HL-60 (cell line): ENCODE measurements at regions not wholly inside any gene's neighbourhood (a gene's known extent, or its start where the extent isn't known, plus 50 kb on each side); places are given as distances from the start of the nearest gene placed in this dataset.

Source experiments
- DNase-seq, 2 experiments: peaks; one replicate each; pipeline ENCODE4 v3.0.0-alpha.2; 2010 to 2020; ENCODE audit warnings: low read depth in 1 of 2, low spot score in 1 of 2
- H3K27ac ChIP-seq: fragments of 250-450 bp; sonication (Bioruptor Pico); replicated peaks from 2 replicates; pipeline ENCODE4 v1.5.1; 2020; ENCODE audit warnings: mild to moderate bottlenecking, moderate library complexity
- H3K27me3 ChIP-seq: fragments of 250-450 bp; sonication (Bioruptor Pico); 2 replicates; pipeline ENCODE4 v1.5.1; 2021; ENCODE audit warnings: mild to moderate bottlenecking, moderate library complexity; ENCODE audit not compliant: insufficient read depth, poor library complexity, severe bottlenecking
- H3K4me3 ChIP-seq: replicated peaks from 2 replicates; pipeline ENCODE4 v1.5.1; 2011; ENCODE audit warnings: mild to moderate bottlenecking, control low read depth, low read length; ENCODE audit not compliant: insufficient read depth
- GABPA ChIP-seq: IDR thresholded peaks from 2 replicates; pipeline ENCODE4 v1.6.1; 2012; ENCODE audit warnings: low read depth
- POLR2AphosphoS5 ChIP-seq: IDR thresholded peaks from 2 replicates; pipeline ENCODE4 v1.6.1; 2012; ENCODE audit warnings: low read depth
- SPI1 ChIP-seq: IDR thresholded peaks from 2 replicates; pipeline ENCODE4 v1.6.1; 2012; ENCODE audit warnings: low read depth, mild to moderate bottlenecking, borderline replicate concordance
- TF ChIP-seq, protein P1 (sequence below): IDR thresholded peaks from one replicate; pipeline ENCODE4 v1.5.1; 2011; ENCODE audit warnings: low read length, control low read depth, inconsistent platforms; ENCODE audit not compliant: insufficient read depth
- TF ChIP-seq, protein P2 (sequence below): IDR thresholded peaks from 2 replicates; pipeline ENCODE4 v1.6.1; 2012; ENCODE audit warnings: low read depth; ENCODE audit not compliant: insufficient replicate concordance

DNA sequence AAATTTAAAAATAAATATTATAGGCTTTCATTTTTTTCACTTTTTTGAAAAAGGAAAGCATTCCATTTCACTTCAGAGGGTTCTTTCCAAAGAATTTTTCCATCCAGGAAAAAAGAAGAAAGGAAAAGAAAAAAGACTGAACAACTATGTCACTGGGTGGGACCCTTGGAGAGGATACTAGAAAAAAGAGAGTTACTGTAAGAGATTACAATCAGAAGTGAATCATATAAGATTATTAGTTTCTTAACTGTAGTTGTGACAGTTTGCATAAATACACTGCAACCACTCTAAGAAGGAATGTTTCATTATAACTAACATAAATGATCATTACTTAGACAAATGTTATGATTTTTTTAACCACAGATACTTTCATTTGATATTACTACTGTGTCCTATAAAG, 87.8 kb downstream of the KLF12 start:
- DNase-seq: no peak
- no peak overlapping the region for H3K4me3 ChIP-seq
- TF ChIP-seq, protein P1, sequence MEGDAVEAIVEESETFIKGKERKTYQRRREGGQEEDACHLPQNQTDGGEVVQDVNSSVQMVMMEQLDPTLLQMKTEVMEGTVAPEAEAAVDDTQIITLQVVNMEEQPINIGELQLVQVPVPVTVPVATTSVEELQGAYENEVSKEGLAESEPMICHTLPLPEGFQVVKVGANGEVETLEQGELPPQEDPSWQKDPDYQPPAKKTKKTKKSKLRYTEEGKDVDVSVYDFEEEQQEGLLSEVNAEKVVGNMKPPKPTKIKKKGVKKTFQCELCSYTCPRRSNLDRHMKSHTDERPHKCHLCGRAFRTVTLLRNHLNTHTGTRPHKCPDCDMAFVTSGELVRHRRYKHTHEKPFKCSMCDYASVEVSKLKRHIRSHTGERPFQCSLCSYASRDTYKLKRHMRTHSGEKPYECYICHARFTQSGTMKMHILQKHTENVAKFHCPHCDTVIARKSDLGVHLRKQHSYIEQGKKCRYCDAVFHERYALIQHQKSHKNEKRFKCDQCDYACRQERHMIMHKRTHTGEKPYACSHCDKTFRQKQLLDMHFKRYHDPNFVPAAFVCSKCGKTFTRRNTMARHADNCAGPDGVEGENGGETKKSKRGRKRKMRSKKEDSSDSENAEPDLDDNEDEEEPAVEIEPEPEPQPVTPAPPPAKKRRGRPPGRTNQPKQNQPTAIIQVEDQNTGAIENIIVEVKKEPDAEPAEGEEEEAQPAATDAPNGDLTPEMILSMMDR: no peak
- TF ChIP-seq, protein P2, sequence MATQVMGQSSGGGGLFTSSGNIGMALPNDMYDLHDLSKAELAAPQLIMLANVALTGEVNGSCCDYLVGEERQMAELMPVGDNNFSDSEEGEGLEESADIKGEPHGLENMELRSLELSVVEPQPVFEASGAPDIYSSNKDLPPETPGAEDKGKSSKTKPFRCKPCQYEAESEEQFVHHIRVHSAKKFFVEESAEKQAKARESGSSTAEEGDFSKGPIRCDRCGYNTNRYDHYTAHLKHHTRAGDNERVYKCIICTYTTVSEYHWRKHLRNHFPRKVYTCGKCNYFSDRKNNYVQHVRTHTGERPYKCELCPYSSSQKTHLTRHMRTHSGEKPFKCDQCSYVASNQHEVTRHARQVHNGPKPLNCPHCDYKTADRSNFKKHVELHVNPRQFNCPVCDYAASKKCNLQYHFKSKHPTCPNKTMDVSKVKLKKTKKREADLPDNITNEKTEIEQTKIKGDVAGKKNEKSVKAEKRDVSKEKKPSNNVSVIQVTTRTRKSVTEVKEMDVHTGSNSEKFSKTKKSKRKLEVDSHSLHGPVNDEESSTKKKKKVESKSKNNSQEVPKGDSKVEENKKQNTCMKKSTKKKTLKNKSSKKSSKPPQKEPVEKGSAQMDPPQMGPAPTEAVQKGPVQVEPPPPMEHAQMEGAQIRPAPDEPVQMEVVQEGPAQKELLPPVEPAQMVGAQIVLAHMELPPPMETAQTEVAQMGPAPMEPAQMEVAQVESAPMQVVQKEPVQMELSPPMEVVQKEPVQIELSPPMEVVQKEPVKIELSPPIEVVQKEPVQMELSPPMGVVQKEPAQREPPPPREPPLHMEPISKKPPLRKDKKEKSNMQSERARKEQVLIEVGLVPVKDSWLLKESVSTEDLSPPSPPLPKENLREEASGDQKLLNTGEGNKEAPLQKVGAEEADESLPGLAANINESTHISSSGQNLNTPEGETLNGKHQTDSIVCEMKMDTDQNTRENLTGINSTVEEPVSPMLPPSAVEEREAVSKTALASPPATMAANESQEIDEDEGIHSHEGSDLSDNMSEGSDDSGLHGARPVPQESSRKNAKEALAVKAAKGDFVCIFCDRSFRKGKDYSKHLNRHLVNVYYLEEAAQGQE: no peak
- no peak for TF ChIP-seq GABPA
- TF ChIP-seq POLR2AphosphoS5: no peak
- TF ChIP-seq SPI1: no peak
- H3K27ac ChIP-seq: no peak overlapping the region
- H3K27me3 ChIP-seq: no peaks in the 10 kb centered on the region

DNA sequence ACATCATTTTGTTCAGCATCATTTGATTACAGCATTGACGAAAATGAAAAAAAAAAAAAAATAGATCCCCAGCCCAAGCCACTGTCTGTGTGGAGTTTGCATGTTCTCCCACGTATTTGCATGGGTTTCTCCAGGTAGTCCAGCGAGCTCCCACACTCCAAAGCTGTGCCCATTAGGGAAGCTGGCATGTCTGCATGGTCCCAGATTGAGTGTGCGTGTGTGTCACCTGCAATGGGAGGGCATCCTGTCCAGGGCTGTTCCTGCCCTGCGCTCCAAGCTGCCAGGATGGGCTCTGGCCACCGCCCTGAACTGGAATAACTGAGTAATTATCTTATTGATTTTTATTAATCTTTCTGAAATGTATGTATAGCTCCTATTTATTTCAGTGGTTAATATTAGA, 88.6 kb downstream of the KLF12 start:
- Histone ChIP-seq H3K27ac (no peak overlapping the region), H3K27me3 (no peaks in the 10 kb centered on the region), H3K4me3 (no peak overlapping the region)
- DNase-seq: no peak
- no peak for TF ChIP-seq POLR2AphosphoS5
- TF ChIP-seq GABPA: no peak
- TF ChIP-seq, protein P1: no peak
- no peak for TF ChIP-seq SPI1
- TF ChIP-seq, protein P2: no peak

DNA sequence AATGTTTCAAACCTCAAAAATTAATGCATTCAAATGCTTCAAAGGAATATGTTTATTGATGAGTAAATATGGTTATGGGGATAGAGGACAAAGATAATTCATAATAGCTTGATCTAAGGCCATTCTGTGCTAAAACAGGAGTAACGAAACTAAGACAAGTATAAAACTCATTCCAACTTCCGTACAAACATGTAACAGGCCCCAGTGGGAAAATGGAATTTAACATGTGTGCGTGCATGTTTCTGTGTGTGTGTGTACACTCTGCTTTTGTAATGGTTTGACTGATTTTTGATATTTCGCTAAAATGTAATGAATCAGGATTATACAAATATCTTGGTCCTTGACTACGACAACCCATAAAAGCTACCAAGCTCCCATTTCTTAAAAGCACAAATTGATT, 91.0 kb downstream of the KLF12 start:
- no peak overlapping the region for H3K4me3 ChIP-seq
- H3K27ac ChIP-seq: no peak overlapping the region
- H3K27me3 ChIP-seq: no peaks in the 10 kb centered on the region
- DNase-seq: no peak
- TF ChIP-seq SPI1 (no peak), POLR2AphosphoS5 (no peak), GABPA (no peak)
- TF ChIP-seq, protein P2: no peak
- TF ChIP-seq, protein P1: no peak
